HEK293 (cell line): ENCODE measurements at regions not wholly inside any gene's neighbourhood (a gene's known extent, or its start where the extent isn't known, plus 50 kb on each side); places are given as distances from the start of the nearest gene placed in this dataset.

Experiments
- CTCF ChIA-PET: fragments of 350-600 bp; formaldehyde crosslinking; extraction: SDS; loops from one replicate; lab custom pipeline; 2021; ENCODE audit warnings: antibody characterized with exemption; lab: Yijun Ruan, JAX
- POLR2A ChIA-PET: fragments of 300-600 bp; formaldehyde crosslinking; extraction: SDS; loops from one replicate; lab custom pipeline; 2020; ENCODE audit warnings: antibody characterized with exemption, inconsistent platforms; lab: Yijun Ruan, JAX
- H3K27ac ChIP-seq: fragments of 200-500 bp; sonication (Bioruptor generic); 2 replicates; pipeline ENCODE4 v1.5.1; 2014; ENCODE audit warnings: low read depth, low read length, control low read depth, inconsistent platforms; ENCODE audit errors: extremely low read depth
- H3K36me3 ChIP-seq, 2 experiments: fragments of 200-500 bp in 1 of 2; sonication (Bioruptor generic) in 1 of 2; 1 replicate in 1 of 2; 2 replicates in 1 of 2; pipeline ENCODE4 v1.5.1; 2014 to 2017; ENCODE audit warnings: inconsistent platforms in 2 of 2, low read length in 2 of 2; ENCODE audit not compliant: control insufficient read depth in 2 of 2, insufficient read depth in 1 of 2
- H3K4me1 ChIP-seq: fragments of 200-500 bp; sonication (Bioruptor generic); 2 replicates; pipeline ENCODE4 v1.5.1; 2014; ENCODE audit warnings: mild to moderate bottlenecking, low read length, inconsistent platforms; ENCODE audit not compliant: control insufficient read depth, insufficient read depth
- H3K4me3 ChIP-seq: 2 replicates; pipeline ENCODE4 v1.5.1; 2011; ENCODE audit warnings: low read depth, mild to moderate bottlenecking, control low read depth, low read length, moderate library complexity
- H3K9me3 ChIP-seq: fragments of 200-500 bp; sonication (Bioruptor generic); 2 replicates; pipeline ENCODE4 v1.5.1; 2014; ENCODE audit warnings: low read depth, low read length, inconsistent platforms; ENCODE audit not compliant: control insufficient read depth, insufficient read depth
- GLIS2 ChIP-seq: fragments of 450-650 bp; formaldehyde crosslinking; IDR thresholded peaks from 2 replicates; pipeline ENCODE4 v1.5.1; 2016; ENCODE audit warnings: missing biosample characterization, missing genetic modification characterization
- MZF1 ChIP-seq: fragments of 450-650 bp; formaldehyde crosslinking; IDR thresholded peaks from 2 replicates; pipeline ENCODE4 v1.5.1; 2017; ENCODE audit warnings: missing biosample characterization, missing genetic modification characterization, borderline replicate concordance
- REPIN1 ChIP-seq: fragments of 450-650 bp; formaldehyde crosslinking; IDR thresholded peaks from 2 replicates; pipeline ENCODE4 v1.5.1; 2017; ENCODE audit warnings: missing biosample characterization, missing genetic modification characterization, low read depth
- WT1 ChIP-seq: fragments of 450-650 bp; formaldehyde crosslinking; IDR thresholded peaks from 2 replicates; pipeline ENCODE4 v1.5.1; 2016; ENCODE audit warnings: missing biosample characterization, missing genetic modification characterization
- ZNF132 ChIP-seq: fragments of 450-650 bp; formaldehyde crosslinking; IDR thresholded peaks from 2 replicates; pipeline ENCODE4 v1.5.1; 2017; ENCODE audit warnings: missing biosample characterization, missing genetic modification characterization, borderline replicate concordance
- ZNF423 ChIP-seq: fragments of 450-650 bp; formaldehyde crosslinking; IDR thresholded peaks from 2 replicates; pipeline ENCODE4 v1.5.1; 2016; ENCODE audit warnings: missing biosample characterization, missing genetic modification characterization
- ZNF426 ChIP-seq: fragments of 450-650 bp; formaldehyde crosslinking; IDR thresholded peaks from 2 replicates; pipeline ENCODE4 v1.5.1; 2017; ENCODE audit warnings: missing biosample characterization, missing genetic modification characterization, mild to moderate bottlenecking, inconsistent platforms, moderate library complexity
- ZNF48 ChIP-seq: fragments of 450-650 bp; formaldehyde crosslinking; IDR thresholded peaks from 2 replicates; pipeline ENCODE4 v1.5.1; 2016; ENCODE audit warnings: missing biosample characterization, missing genetic modification characterization
- ZNF548 ChIP-seq: fragments of 450-650 bp; formaldehyde crosslinking; IDR thresholded peaks from 2 replicates; pipeline ENCODE4 v1.5.1; 2016; ENCODE audit warnings: missing biosample characterization, missing genetic modification characterization
- ZNF558 ChIP-seq: fragments of 450-650 bp; formaldehyde crosslinking; IDR thresholded peaks from 2 replicates; pipeline ENCODE4 v1.5.1; 2016; ENCODE audit warnings: missing biosample characterization, missing genetic modification characterization
- ZNF654 ChIP-seq: fragments of 450-650 bp; formaldehyde crosslinking; IDR thresholded peaks from 2 replicates; pipeline ENCODE4 v1.5.1; 2016; ENCODE audit warnings: low read depth, missing biosample characterization, missing genetic modification characterization
- ZNF658 ChIP-seq: fragments of 450-650 bp; formaldehyde crosslinking; IDR thresholded peaks from 2 replicates; pipeline ENCODE4; 2016; ENCODE audit warnings: missing biosample characterization, missing genetic modification characterization
- ZNF701 ChIP-seq: fragments of 450-650 bp; formaldehyde crosslinking; IDR thresholded peaks from 2 replicates; pipeline ENCODE4 v1.5.1; 2016; ENCODE audit warnings: missing biosample characterization, missing genetic modification characterization
- TF ChIP-seq, protein P1 (sequence below): fragments of 450-650 bp; formaldehyde crosslinking; IDR thresholded peaks from 2 replicates; pipeline ENCODE4 v1.5.1; 2016; ENCODE audit warnings: missing biosample characterization, missing genetic modification characterization
- TF ChIP-seq, protein P2 (sequence below): fragments of 450-650 bp; formaldehyde crosslinking; IDR thresholded peaks from 2 replicates; pipeline ENCODE4; 2016; ENCODE audit warnings: missing biosample characterization, missing genetic modification characterization
- TF ChIP-seq, protein P3 (sequence below): fragments of 450-650 bp; formaldehyde crosslinking; IDR thresholded peaks from 2 replicates; pipeline ENCODE4 v1.5.1; 2016; ENCODE audit warnings: missing biosample characterization, missing genetic modification characterization
- TF ChIP-seq, protein P4 (sequence below): fragments of 450-650 bp; formaldehyde crosslinking; IDR thresholded peaks from 2 replicates; pipeline ENCODE4 v1.5.1; 2016; ENCODE audit warnings: missing biosample characterization, missing genetic modification characterization
- TF ChIP-seq, protein P5 (sequence below): sonication (generic); formaldehyde crosslinking; IDR thresholded peaks from 2 replicates; pipeline ENCODE4 v1.8.1; 2022; ENCODE audit warnings: mild to moderate bottlenecking, moderate library complexity, missing genetic modification reagents
- TF ChIP-seq, protein P6 (sequence below): fragments of 450-650 bp; formaldehyde crosslinking; IDR thresholded peaks from 2 replicates; pipeline ENCODE4 v1.5.1; 2016; ENCODE audit warnings: missing biosample characterization, missing genetic modification characterization
- TF ChIP-seq, protein P7 (sequence below): fragments of 450-650 bp; formaldehyde crosslinking; IDR thresholded peaks from 2 replicates; pipeline ENCODE4 v1.5.1; 2017; ENCODE audit warnings: missing biosample characterization, missing genetic modification characterization
- TF ChIP-seq, protein P8 (sequence below): fragments of 450-650 bp; formaldehyde crosslinking; IDR thresholded peaks from 2 replicates; pipeline ENCODE4 v1.5.1; 2016; ENCODE audit warnings: missing biosample characterization, missing genetic modification characterization

DNA sequence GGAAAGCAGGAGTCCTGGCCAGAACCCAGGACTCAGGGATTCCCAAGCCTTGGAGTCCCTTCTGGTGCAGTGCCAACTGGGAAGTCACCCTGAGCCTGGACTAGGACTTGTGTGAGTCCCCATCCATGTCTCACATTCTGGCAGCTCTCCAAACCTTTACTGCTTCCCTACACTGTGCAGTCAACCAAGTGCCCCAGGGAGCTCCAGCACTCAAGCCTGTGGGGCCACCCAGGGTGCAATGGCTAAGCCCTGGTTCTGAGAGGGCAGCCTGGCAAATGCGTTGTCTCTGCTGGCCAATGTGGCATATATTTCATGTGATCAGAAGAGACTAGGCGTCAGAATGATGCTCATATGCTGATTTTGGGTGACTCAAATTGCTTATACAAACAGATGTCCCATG is 223.4 kb downstream of the SP3 start (continued):
- TF ChIP-seq, protein P1, sequence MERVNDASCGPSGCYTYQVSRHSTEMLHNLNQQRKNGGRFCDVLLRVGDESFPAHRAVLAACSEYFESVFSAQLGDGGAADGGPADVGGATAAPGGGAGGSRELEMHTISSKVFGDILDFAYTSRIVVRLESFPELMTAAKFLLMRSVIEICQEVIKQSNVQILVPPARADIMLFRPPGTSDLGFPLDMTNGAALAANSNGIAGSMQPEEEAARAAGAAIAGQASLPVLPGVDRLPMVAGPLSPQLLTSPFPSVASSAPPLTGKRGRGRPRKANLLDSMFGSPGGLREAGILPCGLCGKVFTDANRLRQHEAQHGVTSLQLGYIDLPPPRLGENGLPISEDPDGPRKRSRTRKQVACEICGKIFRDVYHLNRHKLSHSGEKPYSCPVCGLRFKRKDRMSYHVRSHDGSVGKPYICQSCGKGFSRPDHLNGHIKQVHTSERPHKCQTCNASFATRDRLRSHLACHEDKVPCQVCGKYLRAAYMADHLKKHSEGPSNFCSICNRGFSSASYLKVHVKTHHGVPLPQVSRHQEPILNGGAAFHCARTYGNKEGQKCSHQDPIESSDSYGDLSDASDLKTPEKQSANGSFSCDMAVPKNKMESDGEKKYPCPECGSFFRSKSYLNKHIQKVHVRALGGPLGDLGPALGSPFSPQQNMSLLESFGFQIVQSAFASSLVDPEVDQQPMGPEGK (tag by site-specific recombination) = no peak
- TF ChIP-seq MZF1 (tag by site-specific recombination) (peak; percentile 59; the same call in 1 of the 2 replicates), GLIS2 (peak; percentile 59), ZNF558 (tag by site-specific recombination) (peak; percentile 94), ZNF132 (tag by site-specific recombination) (no peak)
- TF ChIP-seq, protein P2, sequence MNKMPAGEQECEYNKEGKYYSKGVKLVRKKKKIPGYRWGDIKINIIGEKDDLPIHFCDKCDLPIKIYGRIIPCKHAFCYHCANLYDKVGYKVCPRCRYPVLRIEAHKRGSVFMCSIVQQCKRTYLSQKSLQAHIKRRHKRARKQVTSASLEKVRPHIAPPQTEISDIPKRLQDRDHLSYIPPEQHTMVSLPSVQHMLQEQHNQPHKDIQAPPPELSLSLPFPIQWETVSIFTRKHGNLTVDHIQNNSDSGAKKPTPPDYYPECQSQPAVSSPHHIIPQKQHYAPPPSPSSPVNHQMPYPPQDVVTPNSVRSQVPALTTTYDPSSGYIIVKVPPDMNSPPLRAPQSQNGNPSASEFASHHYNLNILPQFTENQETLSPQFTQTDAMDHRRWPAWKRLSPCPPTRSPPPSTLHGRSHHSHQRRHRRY (tag by site-specific recombination) = no peak

- TF ChIP-seq, protein P3, sequence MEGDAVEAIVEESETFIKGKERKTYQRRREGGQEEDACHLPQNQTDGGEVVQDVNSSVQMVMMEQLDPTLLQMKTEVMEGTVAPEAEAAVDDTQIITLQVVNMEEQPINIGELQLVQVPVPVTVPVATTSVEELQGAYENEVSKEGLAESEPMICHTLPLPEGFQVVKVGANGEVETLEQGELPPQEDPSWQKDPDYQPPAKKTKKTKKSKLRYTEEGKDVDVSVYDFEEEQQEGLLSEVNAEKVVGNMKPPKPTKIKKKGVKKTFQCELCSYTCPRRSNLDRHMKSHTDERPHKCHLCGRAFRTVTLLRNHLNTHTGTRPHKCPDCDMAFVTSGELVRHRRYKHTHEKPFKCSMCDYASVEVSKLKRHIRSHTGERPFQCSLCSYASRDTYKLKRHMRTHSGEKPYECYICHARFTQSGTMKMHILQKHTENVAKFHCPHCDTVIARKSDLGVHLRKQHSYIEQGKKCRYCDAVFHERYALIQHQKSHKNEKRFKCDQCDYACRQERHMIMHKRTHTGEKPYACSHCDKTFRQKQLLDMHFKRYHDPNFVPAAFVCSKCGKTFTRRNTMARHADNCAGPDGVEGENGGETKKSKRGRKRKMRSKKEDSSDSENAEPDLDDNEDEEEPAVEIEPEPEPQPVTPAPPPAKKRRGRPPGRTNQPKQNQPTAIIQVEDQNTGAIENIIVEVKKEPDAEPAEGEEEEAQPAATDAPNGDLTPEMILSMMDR (tag by site-specific recombination) = no peak
- TF ChIP-seq, protein P4, sequence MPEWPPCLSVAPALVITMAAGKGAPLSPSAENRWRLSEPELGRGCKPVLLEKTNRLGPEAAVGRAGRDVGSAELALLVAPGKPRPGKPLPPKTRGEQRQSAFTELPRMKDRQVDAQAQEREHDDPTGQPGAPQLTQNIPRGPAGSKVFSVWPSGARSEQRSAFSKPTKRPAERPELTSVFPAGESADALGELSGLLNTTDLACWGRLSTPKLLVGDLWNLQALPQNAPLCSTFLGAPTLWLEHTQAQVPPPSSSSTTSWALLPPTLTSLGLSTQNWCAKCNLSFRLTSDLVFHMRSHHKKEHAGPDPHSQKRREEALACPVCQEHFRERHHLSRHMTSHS (tag by site-specific recombination) = no peak
- TF ChIP-seq ZNF701 (tag by site-specific recombination) (no peak), ZNF423 (tag by site-specific recombination) (no peak), WT1 (no peak), REPIN1 (no peak), ZNF426 (tag by site-specific recombination) (no peak), ZNF548 (tag by site-specific recombination) (no peak), ZNF658 (tag by site-specific recombination) (no peak), ZNF654 (no peak), ZNF48 (no peak)
- TF ChIP-seq, protein P1 (tag by site-specific recombination) = no peak
- TF ChIP-seq, protein P5, sequence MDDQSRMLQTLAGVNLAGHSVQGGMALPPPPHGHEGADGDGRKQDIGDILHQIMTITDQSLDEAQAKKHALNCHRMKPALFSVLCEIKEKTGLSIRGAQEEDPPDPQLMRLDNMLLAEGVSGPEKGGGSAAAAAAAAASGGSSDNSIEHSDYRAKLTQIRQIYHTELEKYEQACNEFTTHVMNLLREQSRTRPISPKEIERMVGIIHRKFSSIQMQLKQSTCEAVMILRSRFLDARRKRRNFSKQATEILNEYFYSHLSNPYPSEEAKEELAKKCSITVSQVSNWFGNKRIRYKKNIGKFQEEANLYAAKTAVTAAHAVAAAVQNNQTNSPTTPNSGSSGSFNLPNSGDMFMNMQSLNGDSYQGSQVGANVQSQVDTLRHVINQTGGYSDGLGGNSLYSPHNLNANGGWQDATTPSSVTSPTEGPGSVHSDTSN (CRISPR knock-in tag) = no peak
- TF ChIP-seq, protein P6, sequence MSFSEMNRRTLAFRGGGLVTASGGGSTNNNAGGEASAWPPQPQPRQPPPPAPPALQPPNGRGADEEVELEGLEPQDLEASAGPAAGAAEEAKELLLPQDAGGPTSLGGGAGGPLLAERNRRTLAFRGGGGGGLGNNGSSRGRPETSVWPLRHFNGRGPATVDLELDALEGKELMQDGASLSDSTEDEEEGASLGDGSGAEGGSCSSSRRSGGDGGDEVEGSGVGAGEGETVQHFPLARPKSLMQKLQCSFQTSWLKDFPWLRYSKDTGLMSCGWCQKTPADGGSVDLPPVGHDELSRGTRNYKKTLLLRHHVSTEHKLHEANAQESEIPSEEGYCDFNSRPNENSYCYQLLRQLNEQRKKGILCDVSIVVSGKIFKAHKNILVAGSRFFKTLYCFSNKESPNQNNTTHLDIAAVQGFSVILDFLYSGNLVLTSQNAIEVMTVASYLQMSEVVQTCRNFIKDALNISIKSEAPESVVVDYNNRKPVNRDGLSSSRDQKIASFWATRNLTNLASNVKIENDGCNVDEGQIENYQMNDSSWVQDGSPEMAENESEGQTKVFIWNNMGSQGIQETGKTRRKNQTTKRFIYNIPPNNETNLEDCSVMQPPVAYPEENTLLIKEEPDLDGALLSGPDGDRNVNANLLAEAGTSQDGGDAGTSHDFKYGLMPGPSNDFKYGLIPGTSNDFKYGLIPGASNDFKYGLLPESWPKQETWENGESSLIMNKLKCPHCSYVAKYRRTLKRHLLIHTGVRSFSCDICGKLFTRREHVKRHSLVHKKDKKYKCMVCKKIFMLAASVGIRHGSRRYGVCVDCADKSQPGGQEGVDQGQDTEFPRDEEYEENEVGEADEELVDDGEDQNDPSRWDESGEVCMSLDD (tag by site-specific recombination) = no peak
- TF ChIP-seq, protein P7, sequence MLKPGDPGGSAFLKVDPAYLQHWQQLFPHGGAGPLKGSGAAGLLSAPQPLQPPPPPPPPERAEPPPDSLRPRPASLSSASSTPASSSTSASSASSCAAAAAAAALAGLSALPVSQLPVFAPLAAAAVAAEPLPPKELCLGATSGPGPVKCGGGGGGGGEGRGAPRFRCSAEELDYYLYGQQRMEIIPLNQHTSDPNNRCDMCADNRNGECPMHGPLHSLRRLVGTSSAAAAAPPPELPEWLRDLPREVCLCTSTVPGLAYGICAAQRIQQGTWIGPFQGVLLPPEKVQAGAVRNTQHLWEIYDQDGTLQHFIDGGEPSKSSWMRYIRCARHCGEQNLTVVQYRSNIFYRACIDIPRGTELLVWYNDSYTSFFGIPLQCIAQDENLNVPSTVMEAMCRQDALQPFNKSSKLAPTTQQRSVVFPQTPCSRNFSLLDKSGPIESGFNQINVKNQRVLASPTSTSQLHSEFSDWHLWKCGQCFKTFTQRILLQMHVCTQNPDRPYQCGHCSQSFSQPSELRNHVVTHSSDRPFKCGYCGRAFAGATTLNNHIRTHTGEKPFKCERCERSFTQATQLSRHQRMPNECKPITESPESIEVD = no peak
- TF ChIP-seq, protein P8, sequence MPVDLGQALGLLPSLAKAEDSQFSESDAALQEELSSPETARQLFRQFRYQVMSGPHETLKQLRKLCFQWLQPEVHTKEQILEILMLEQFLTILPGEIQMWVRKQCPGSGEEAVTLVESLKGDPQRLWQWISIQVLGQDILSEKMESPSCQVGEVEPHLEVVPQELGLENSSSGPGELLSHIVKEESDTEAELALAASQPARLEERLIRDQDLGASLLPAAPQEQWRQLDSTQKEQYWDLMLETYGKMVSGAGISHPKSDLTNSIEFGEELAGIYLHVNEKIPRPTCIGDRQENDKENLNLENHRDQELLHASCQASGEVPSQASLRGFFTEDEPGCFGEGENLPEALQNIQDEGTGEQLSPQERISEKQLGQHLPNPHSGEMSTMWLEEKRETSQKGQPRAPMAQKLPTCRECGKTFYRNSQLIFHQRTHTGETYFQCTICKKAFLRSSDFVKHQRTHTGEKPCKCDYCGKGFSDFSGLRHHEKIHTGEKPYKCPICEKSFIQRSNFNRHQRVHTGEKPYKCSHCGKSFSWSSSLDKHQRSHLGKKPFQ (tag by site-specific recombination) = no peak
- ChIA-PET POLR2A (no interaction called here), CTCF (interaction anchor here (1.3 kb wide), 1 partner anchor 345 kb away, joined by 5 read pairs; no protein-coding TSS in a partner anchor)
- H3K27ac ChIP-seq = no peak overlapping the region
- H3K4me1 ChIP-seq = no peaks in the 10 kb centered on the region; the same call in 1 of the 2 replicates
- no peaks in the 10 kb centered on the region for H3K9me3 ChIP-seq
- H3K36me3 ChIP-seq = no peaks in the 10 kb centered on the region
- H3K4me3 ChIP-seq = no peak overlapping the region
Measured at GRCh38 chr2:173747035-173747434, 218.1 kb downstream of the SP3 start.
